ENCODE measurements at regions not wholly inside any gene's neighbourhood (a gene's known extent, or its start where the extent isn't known, plus 50 kb on each side); places are given as distances from the start of the nearest gene placed in this dataset.

- no peak for ATAC-seq (replicated peaks; ENCODE audit: extremely low read depth, poor library complexity, severe bottlenecking)
- no peak overlapping the region for H3K27ac Mint-ChIP-seq (ENCODE audit: low read depth)
- no peaks in the 10 kb centered on the region for H3K27me3 Mint-ChIP-seq
- H3K4me3 Mint-ChIP-seq = no peak overlapping the region
- H3K9me3 Mint-ChIP-seq = no peaks in the 10 kb centered on the region
- no peak for DNase-seq (ENCODE audit: low spot score in 2 of 2)
- no peaks in the 10 kb centered on the region for H3K4me1 Mint-ChIP-seq
- H3K36me3 Mint-ChIP-seq (ENCODE audit: insufficient read depth) = no peaks in the 10 kb centered on the region
Measured at GRCh38 chr4:136088211-136088867, 1444.0 kb downstream of the PCDH18 start.

GRCh38 chr4:136078976-136079375 lies 1453.3 kb downstream of the PCDH18 start:
- Mint-ChIP-seq H3K36me3 (ENCODE audit: insufficient read depth) (no peaks in the 10 kb centered on the region), H3K27ac (ENCODE audit: low read depth) (no peak overlapping the region), H3K4me1 (no peaks in the 10 kb centered on the region)

GRCh38 chr4:136056748-136057147 lies 1475.5 kb downstream of the PCDH18 start:
- H3K4me1 Mint-ChIP-seq = no peaks in the 10 kb centered on the region
- H3K9me3 Mint-ChIP-seq = peaks cover 7% of the 10 kb centered on the region
- H3K27me3 Mint-ChIP-seq = no peaks in the 10 kb centered on the region
- ATAC-seq (replicated peaks; ENCODE audit: extremely low read depth, poor library complexity, severe bottlenecking) (no peak), DNase-seq (ENCODE audit: low spot score in 2 of 2) (no peak)
- no peak overlapping the region for H3K4me3 Mint-ChIP-seq
- no peak overlapping the region for H3K27ac Mint-ChIP-seq (ENCODE audit: low read depth)
- H3K36me3 Mint-ChIP-seq (ENCODE audit: insufficient read depth) = no peaks in the 10 kb centered on the region

More at GRCh38 chr4:136078976-136079375, 1453.3 kb downstream of the PCDH18 start:
- Mint-ChIP-seq H3K9me3 (peaks cover 12% of the 10 kb centered on the region), H3K4me3 (no peak overlapping the region), H3K27me3 (no peaks in the 10 kb centered on the region)
- no peak for ATAC-seq (replicated peaks; ENCODE audit: extremely low read depth, poor library complexity, severe bottlenecking)
- DNase-seq (ENCODE audit: low spot score in 2 of 2) = no peak

- Mint-ChIP-seq H3K27me3 (no peaks in the 10 kb centered on the region), H3K4me1 (no peaks in the 10 kb centered on the region), H3K9me3 (peaks cover 7% of the 10 kb centered on the region), H3K36me3 (ENCODE audit: insufficient read depth) (no peaks in the 10 kb centered on the region), H3K27ac (ENCODE audit: low read depth) (no peak overlapping the region), H3K4me3 (no peak overlapping the region)
- ATAC-seq (replicated peaks; ENCODE audit: extremely low read depth, poor library complexity, severe bottlenecking) (no peak), DNase-seq (ENCODE audit: low spot score in 2 of 2) (no peak)
Measured at GRCh38 chr4:136055360-136055759, 1476.9 kb downstream of the PCDH18 start.

GRCh38 chr4:136036744-136037143 lies 1495.5 kb downstream of the PCDH18 start:
- H3K4me3 Mint-ChIP-seq = no peak overlapping the region
- no peaks in the 10 kb centered on the region for H3K36me3 Mint-ChIP-seq (ENCODE audit: insufficient read depth)
- H3K27me3 Mint-ChIP-seq = no peaks in the 10 kb centered on the region
- no peak for DNase-seq (ENCODE audit: low spot score in 2 of 2)
- peaks cover 10% of the 10 kb centered on the region for H3K9me3 Mint-ChIP-seq
- ATAC-seq (replicated peaks; ENCODE audit: extremely low read depth, poor library complexity, severe bottlenecking) = no peak
- no peak overlapping the region for H3K27ac Mint-ChIP-seq (ENCODE audit: low read depth)
- H3K4me1 Mint-ChIP-seq = no peaks in the 10 kb centered on the region

GRCh38 chr4:136032391-136032790 lies 1499.9 kb downstream of the PCDH18 start:
- DNase-seq (ENCODE audit: low spot score in 2 of 2) = no peak
- Mint-ChIP-seq H3K4me3 (no peak overlapping the region), H3K36me3 (ENCODE audit: insufficient read depth) (no peaks in the 10 kb centered on the region), H3K27me3 (no peaks in the 10 kb centered on the region), H3K27ac (ENCODE audit: low read depth) (no peak overlapping the region), H3K4me1 (no peaks in the 10 kb centered on the region), H3K9me3 (peaks cover 17% of the 10 kb centered on the region)
- no peak for ATAC-seq (replicated peaks; ENCODE audit: extremely low read depth, poor library complexity, severe bottlenecking)

GRCh38 chr4:136025540-136025939 lies 1506.8 kb downstream of the PCDH18 start:
- H3K4me1 Mint-ChIP-seq = no peaks in the 10 kb centered on the region
- no peaks in the 10 kb centered on the region for H3K36me3 Mint-ChIP-seq (ENCODE audit: insufficient read depth)
- H3K4me3 Mint-ChIP-seq = no peak overlapping the region
- H3K27me3 Mint-ChIP-seq = no peaks in the 10 kb centered on the region
- peaks cover 25% of the 10 kb centered on the region for H3K9me3 Mint-ChIP-seq
- H3K27ac Mint-ChIP-seq (ENCODE audit: low read depth) = no peak overlapping the region
- DNase-seq (ENCODE audit: low spot score in 2 of 2) (no peak), ATAC-seq (replicated peaks; ENCODE audit: extremely low read depth, poor library complexity, severe bottlenecking) (no peak)

GRCh38 chr4:136017556-136017955 lies 1514.7 kb downstream of the PCDH18 start:
- Mint-ChIP-seq H3K4me3 (no peak overlapping the region), H3K27me3 (no peaks in the 10 kb centered on the region), H3K36me3 (ENCODE audit: insufficient read depth) (no peaks in the 10 kb centered on the region), H3K4me1 (no peaks in the 10 kb centered on the region), H3K27ac (ENCODE audit: low read depth) (no peak overlapping the region), H3K9me3 (no peaks in the 10 kb centered on the region)
- no peak for DNase-seq (ENCODE audit: low spot score in 2 of 2)
- ATAC-seq (replicated peaks; ENCODE audit: extremely low read depth, poor library complexity, severe bottlenecking) = no peak

GRCh38 chr4:136012220-136012619 lies 1520.1 kb downstream of the PCDH18 start:
- Mint-ChIP-seq H3K4me1 (no peaks in the 10 kb centered on the region), H3K4me3 (no peak overlapping the region)

GRCh38 chr4:136009258-136009832 lies 1522.9 kb downstream of the PCDH18 start:
- H3K9me3 Mint-ChIP-seq = no peaks in the 10 kb centered on the region
- H3K4me3 Mint-ChIP-seq = no peak overlapping the region
- H3K36me3 Mint-ChIP-seq (ENCODE audit: insufficient read depth) = no peaks in the 10 kb centered on the region
- no peaks in the 10 kb centered on the region for H3K27me3 Mint-ChIP-seq
- DNase-seq (ENCODE audit: low spot score in 2 of 2) (no peak), ATAC-seq (replicated peaks; ENCODE audit: extremely low read depth, poor library complexity, severe bottlenecking) (no peak)
- no peaks in the 10 kb centered on the region for H3K4me1 Mint-ChIP-seq
- no peak overlapping the region for H3K27ac Mint-ChIP-seq (ENCODE audit: low read depth)

More at GRCh38 chr4:136012220-136012619, 1520.1 kb downstream of the PCDH18 start:
- Mint-ChIP-seq H3K27me3 (no peaks in the 10 kb centered on the region), H3K36me3 (ENCODE audit: insufficient read depth) (no peaks in the 10 kb centered on the region), H3K27ac (ENCODE audit: low read depth) (no peak overlapping the region), H3K9me3 (no peaks in the 10 kb centered on the region)
- ATAC-seq (replicated peaks; ENCODE audit: extremely low read depth, poor library complexity, severe bottlenecking) (no peak), DNase-seq (ENCODE audit: low spot score in 2 of 2) (no peak)

- no peaks in the 10 kb centered on the region for H3K4me1 Mint-ChIP-seq
- H3K27ac Mint-ChIP-seq (ENCODE audit: low read depth) = no peak overlapping the region
- H3K27me3 Mint-ChIP-seq = no peaks in the 10 kb centered on the region
Measured at GRCh38 chr4:136007991-136008390, 1524.3 kb downstream of the PCDH18 start.

GRCh38 chr4:136002316-136002715 lies 1530.0 kb downstream of the PCDH18 start:
- no peak overlapping the region for H3K27ac Mint-ChIP-seq (ENCODE audit: low read depth)
- DNase-seq (ENCODE audit: low spot score in 2 of 2) (no peak), ATAC-seq (replicated peaks; ENCODE audit: extremely low read depth, poor library complexity, severe bottlenecking) (no peak)
- no peaks in the 10 kb centered on the region for H3K36me3 Mint-ChIP-seq (ENCODE audit: insufficient read depth)
- H3K4me1 Mint-ChIP-seq = no peaks in the 10 kb centered on the region
- peaks cover 12% of the 10 kb centered on the region for H3K9me3 Mint-ChIP-seq
- no peaks in the 10 kb centered on the region for H3K27me3 Mint-ChIP-seq
- H3K4me3 Mint-ChIP-seq = no peak overlapping the region

More at GRCh38 chr4:136007991-136008390, 1524.3 kb downstream of the PCDH18 start:
- DNase-seq (ENCODE audit: low spot score in 2 of 2) = no peak
- ATAC-seq (replicated peaks; ENCODE audit: extremely low read depth, poor library complexity, severe bottlenecking) = no peak
- Mint-ChIP-seq H3K36me3 (ENCODE audit: insufficient read depth) (no peaks in the 10 kb centered on the region), H3K9me3 (no peaks in the 10 kb centered on the region), H3K4me3 (no peak overlapping the region)

GRCh38 chr4:136001791-136002190 lies 1530.5 kb downstream of the PCDH18 start:
- DNase-seq (ENCODE audit: low spot score in 2 of 2) = no peak

More at GRCh38 chr4:136001791-136002190, 1530.5 kb downstream of the PCDH18 start:
- ATAC-seq (replicated peaks; ENCODE audit: extremely low read depth, poor library complexity, severe bottlenecking) = no peak
- no peaks in the 10 kb centered on the region for H3K4me1 Mint-ChIP-seq
- H3K36me3 Mint-ChIP-seq (ENCODE audit: insufficient read depth) = no peaks in the 10 kb centered on the region
- no peak overlapping the region for H3K4me3 Mint-ChIP-seq
- H3K9me3 Mint-ChIP-seq = peaks cover 12% of the 10 kb centered on the region
- no peaks in the 10 kb centered on the region for H3K27me3 Mint-ChIP-seq
- H3K27ac Mint-ChIP-seq (ENCODE audit: low read depth) = no peak overlapping the region

All from central memory CD8-positive, alpha-beta T cell (primary cell).